Lung (tissue), 11 donors: ENCODE measurements at regions not wholly inside any gene's neighbourhood (a gene's known extent, or its start where the extent isn't known, plus 50 kb on each side); places are given as distances from the start of the nearest gene placed in this dataset.

Experiments used
- ATAC-seq: fragments of 200-7000 bp; cut with Tn5 transposase; one replicate; pipeline ENCODE4 v1.9.1; 2020; ENCODE audit warnings: moderate number of reproducible peaks; ENCODE audit not compliant: insufficient read depth, low FRiP score
- DNase-seq, 3 donors: peaks; one replicate each; pipeline ENCODE4 v3.0.0-alpha.2; 2013 to 2017
- H3K27ac ChIP-seq, 2 donors: one replicate each; pipeline ENCODE4 v1.5.1; 2013; ENCODE audit warnings: mild to moderate bottlenecking in 2 of 2, moderate library complexity in 2 of 2, control low read depth in 1 of 2, inconsistent platforms in 1 of 2, low read depth in 1 of 2, low read length in 1 of 2
- H3K27me3 ChIP-seq, 3 donors: one replicate each; pipeline ENCODE4 v1.5.1; 2013; ENCODE audit warnings: low read length in 2 of 3; ENCODE audit not compliant: control insufficient read depth in 3 of 3, insufficient read depth in 3 of 3
- H3K36me3 ChIP-seq, 4 donors: one replicate each; pipeline ENCODE4 v1.5.1; 2013; ENCODE audit warnings: low read length in 4 of 4, mild to moderate bottlenecking in 1 of 4, moderate library complexity in 1 of 4; ENCODE audit not compliant: control insufficient read depth in 4 of 4, insufficient read depth in 4 of 4
- H3K4me1 ChIP-seq, 5 donors: one replicate each; pipeline ENCODE4 v1.5.1; 2013; ENCODE audit warnings: low read length in 5 of 5, mild to moderate bottlenecking in 2 of 5, moderate library complexity in 1 of 5; ENCODE audit not compliant: control insufficient read depth in 5 of 5, insufficient read depth in 5 of 5
- H3K4me3 ChIP-seq: one replicate; pipeline ENCODE4 v1.5.1; 2013; ENCODE audit warnings: mild to moderate bottlenecking, control low read depth, moderate library complexity
- H3K9ac ChIP-seq, 2 donors: one replicate each; pipeline ENCODE4 v1.5.1; 2013; ENCODE audit warnings: low read length in 2 of 2, control low read depth in 1 of 2; ENCODE audit not compliant: insufficient read depth in 1 of 2
- H3K9me3 ChIP-seq, 4 donors: one replicate each; pipeline ENCODE4 v1.5.1; 2013; ENCODE audit warnings: low read length in 3 of 4, mild to moderate bottlenecking in 1 of 4, moderate library complexity in 1 of 4; ENCODE audit not compliant: control insufficient read depth in 4 of 4, insufficient read depth in 3 of 4
- WGBS, 2 donors: extraction: QIAGEN DNeasy Blood & Tissue Kit; methylation state at CpG; one replicate each; pipeline ENCODE4 v1.1.7; 2013; 5-methylcytosine and 5-hydroxymethylcytosine counted together
- TF ChIP-seq, protein P1 (sequence below): IDR thresholded peaks from 2 replicates; pipeline ENCODE4 v1.5.1; 2012; ENCODE audit warnings: mild to moderate bottlenecking; ENCODE audit errors: control extremely low read depth, extremely low read depth
- donor health status: control.
- donor health status: control.
- donor health status: Bipolar disorder and iron deficiency.
- donor health status: healthy.
- donor health status: DM: yes; HTN: yes; CAD: no.

DNA sequence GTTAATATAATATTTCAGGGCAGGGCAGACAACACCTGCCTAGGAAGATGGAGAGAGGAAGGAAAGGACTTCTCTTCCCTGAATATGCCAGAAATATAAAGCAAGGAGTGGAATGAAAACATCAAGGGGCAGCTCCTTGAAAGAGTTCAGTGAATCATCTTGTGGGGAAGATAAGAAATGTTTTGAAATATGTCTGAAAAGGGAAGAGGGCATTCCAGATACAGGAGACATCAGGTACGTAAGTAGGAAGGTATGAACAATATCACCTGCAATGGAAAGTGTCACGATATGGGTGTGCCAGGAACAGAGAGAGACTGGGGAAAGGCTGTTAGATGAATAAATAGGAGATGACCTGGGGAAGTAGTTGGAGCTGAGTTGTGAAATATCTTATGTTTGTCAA is 75.8 kb upstream of the WDR72 start:
- Histone ChIP-seq H3K4me3 (no peak overlapping the region), H3K36me3 (no peaks in the 10 kb centered on the region), H3K9ac (no peak overlapping the region), H3K27me3 (no peaks in the 10 kb centered on the region), H3K4me1 (peaks cover 0 to 49% (median 22%) of the 10 kb centered on the region in 5 donors), H3K27ac (no peak overlapping the region), H3K9me3 (no peaks in the 10 kb centered on the region)
- TF ChIP-seq, protein P1, sequence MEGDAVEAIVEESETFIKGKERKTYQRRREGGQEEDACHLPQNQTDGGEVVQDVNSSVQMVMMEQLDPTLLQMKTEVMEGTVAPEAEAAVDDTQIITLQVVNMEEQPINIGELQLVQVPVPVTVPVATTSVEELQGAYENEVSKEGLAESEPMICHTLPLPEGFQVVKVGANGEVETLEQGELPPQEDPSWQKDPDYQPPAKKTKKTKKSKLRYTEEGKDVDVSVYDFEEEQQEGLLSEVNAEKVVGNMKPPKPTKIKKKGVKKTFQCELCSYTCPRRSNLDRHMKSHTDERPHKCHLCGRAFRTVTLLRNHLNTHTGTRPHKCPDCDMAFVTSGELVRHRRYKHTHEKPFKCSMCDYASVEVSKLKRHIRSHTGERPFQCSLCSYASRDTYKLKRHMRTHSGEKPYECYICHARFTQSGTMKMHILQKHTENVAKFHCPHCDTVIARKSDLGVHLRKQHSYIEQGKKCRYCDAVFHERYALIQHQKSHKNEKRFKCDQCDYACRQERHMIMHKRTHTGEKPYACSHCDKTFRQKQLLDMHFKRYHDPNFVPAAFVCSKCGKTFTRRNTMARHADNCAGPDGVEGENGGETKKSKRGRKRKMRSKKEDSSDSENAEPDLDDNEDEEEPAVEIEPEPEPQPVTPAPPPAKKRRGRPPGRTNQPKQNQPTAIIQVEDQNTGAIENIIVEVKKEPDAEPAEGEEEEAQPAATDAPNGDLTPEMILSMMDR, result no peak
- 76 to 86% methylated on average over 2 of the region's 2 CpGs for WGBS, 2 donors
- ATAC-seq (no peak), DNase-seq (no peak)

DNA sequence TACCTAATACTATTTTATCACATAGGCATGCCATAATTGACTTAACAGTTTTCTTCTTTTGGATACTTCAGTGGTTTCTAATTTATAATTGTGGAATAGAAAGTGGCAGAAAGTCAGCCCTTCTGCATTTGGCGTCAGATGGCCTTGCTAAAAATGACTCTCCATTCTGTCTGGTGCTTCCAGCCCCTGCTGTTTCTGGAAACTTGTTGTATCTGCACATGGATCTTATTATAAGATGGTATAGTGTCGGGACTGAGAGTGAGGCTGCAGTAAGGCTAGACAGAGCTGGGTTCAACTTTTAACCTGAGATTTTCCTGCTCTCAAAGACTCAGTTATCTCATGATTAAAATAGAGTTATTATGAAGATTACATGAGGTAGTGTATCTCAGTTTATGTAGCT is 74.8 kb upstream of the WDR72 start:
- H3K4me1 ChIP-seq, result peaks cover 0 to 49% (median 22%) of the 10 kb centered on the region in 5 donors
- WGBS, 2 donors, result 71 to 78% methylated on average over 2 of the region's 2 CpGs
- no peaks in the 10 kb centered on the region for H3K36me3 ChIP-seq
- H3K27ac ChIP-seq, result no peak overlapping the region
- TF ChIP-seq, protein P1, result no peak
- no peaks in the 10 kb centered on the region for H3K27me3 ChIP-seq
- no peak for ATAC-seq
- H3K9me3 ChIP-seq, result no peaks in the 10 kb centered on the region
- H3K9ac ChIP-seq, result no peak overlapping the region
- DNase-seq, result no peak
- H3K4me3 ChIP-seq, result no peak overlapping the region

DNA sequence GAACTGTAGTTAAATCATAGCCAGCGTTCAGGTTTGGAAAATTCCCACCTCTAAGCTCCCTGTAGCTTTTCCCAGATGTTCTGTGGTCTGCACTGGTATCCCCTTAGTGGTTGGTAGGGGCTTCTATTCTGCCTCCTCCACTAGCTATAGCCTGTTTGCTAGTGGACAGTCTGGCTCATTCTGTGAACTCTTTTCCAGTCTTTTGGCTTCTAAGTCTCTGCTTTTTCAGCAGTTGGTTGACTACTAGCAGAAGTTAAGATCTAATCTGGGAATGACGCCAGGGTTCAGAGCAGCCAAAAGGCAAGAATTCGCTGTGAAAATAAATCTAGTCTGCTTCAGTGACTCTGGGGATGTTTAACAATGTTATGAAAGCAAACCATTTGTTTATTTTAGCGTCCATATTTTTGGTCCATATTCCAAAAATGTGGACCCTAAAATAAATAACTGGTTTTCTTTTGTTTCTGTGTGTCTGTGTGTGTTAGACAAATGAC is 73.7 kb upstream of the WDR72 start:
- Histone ChIP-seq H3K36me3 (no peaks in the 10 kb centered on the region), H3K27me3 (no peaks in the 10 kb centered on the region), H3K4me1 (peaks cover 0 to 49% (median 22%) of the 10 kb centered on the region in 5 donors), H3K9me3 (no peaks in the 10 kb centered on the region), H3K4me3 (no peak overlapping the region), H3K9ac (no peak overlapping the region), H3K27ac (no peak overlapping the region)
- 38 to 62% methylated on average over 4 of the region's 4 CpGs for WGBS, 2 donors
- ATAC-seq (no peak), DNase-seq (peak; percentile 87 to 99 (median 98))
- TF ChIP-seq, protein P1, result no peak
